HFF-Myc (cell line): ENCODE measurements at regions not wholly inside any gene's neighbourhood (a gene's known extent, or its start where the extent isn't known, plus 50 kb on each side); places are given as distances from the start of the nearest gene placed in this dataset.

Source experiments
- DNase-seq: peaks from one replicate; pipeline ENCODE4 v3.0.0-alpha.2; 2011; ENCODE audit warnings: low read depth; ENCODE audit errors: extremely low read depth
- H3K4me3 ChIP-seq: replicated peaks from 2 replicates; pipeline ENCODE4 v1.5.1; 2011; ENCODE audit warnings: low read depth, mild to moderate bottlenecking, control low read depth, low read length
- CTCF ChIP-seq: IDR thresholded peaks from 2 replicates; pipeline ENCODE4 v1.5.1; 2012; ENCODE audit warnings: mild to moderate bottlenecking, low read depth, low read length, control low read depth; ENCODE audit errors: missing control alignments

- no peak for TF ChIP-seq CTCF
- DNase-seq: no peak
- H3K4me3 ChIP-seq: no peak overlapping the region
Observed at GRCh38 chr1:5253036-5253435, 598.6 kb downstream of the AJAP1 start.

GRCh38 chr1:5250336-5250735, 595.9 kb downstream of the AJAP1 start:
- no peak overlapping the region for H3K4me3 ChIP-seq
- no peak for TF ChIP-seq CTCF
- DNase-seq: no peak

GRCh38 chr1:5245348-5245747, 590.9 kb downstream of the AJAP1 start:
- H3K4me3 ChIP-seq: no peak overlapping the region
- DNase-seq: no peak
- no peak for TF ChIP-seq CTCF

- no peak for TF ChIP-seq CTCF
- DNase-seq: no peak
- no peak overlapping the region for H3K4me3 ChIP-seq
Observed at GRCh38 chr1:5244631-5245285, 590.3 kb downstream of the AJAP1 start.

- H3K4me3 ChIP-seq: no peak overlapping the region
- DNase-seq: no peak
- TF ChIP-seq CTCF: no peak
Observed at GRCh38 chr1:5242850-5243249, 588.4 kb downstream of the AJAP1 start.

- TF ChIP-seq CTCF: no peak
- DNase-seq: no peak
- H3K4me3 ChIP-seq: no peak overlapping the region
Observed at GRCh38 chr1:5239911-5240310, 585.5 kb downstream of the AJAP1 start.
